ENCODE measurements at regions not wholly inside any gene's neighbourhood (a gene's known extent, or its start where the extent isn't known, plus 50 kb on each side); places are given as distances from the start of the nearest gene placed in this dataset.

DNA sequence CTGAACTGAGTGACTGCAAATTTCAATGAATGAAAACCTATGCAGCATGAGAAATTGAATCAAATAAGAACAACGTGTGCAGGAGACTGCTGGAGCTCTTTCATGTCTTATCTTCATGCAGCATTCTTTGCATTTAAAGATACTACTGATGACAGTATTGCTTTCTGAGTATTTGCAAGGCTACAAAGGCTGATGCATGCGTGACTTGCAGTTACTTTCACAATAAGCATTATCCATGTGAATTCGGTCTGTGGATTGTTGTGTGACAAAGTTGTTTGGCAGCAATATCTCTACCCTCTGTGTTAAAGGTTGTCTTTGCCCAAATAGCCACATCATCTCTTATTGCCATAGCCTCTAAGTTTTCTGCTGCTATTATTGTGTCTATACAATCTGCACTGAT, 102.1 kb upstream of the FBXL17 start:
- TF ChIP-seq POLR2A (IDR thresholded peaks at IDR 0.05; ENCODE audit: low read length) (no peak), GATA1 (IDR thresholded peaks at IDR 0.05; ENCODE audit: low read depth, low read length) (no peak)

All from erythroblast (primary cell).